Right cardiac atrium (tissue), 5 donors: ENCODE measurements at regions not wholly inside any gene's neighbourhood (a gene's known extent, or its start where the extent isn't known, plus 50 kb on each side); places are given as distances from the start of the nearest gene placed in this dataset.

Experiments
- ATAC-seq, 2 donors: fragments of 200-7000 bp; cut with Tn5 transposase; one replicate each; pipeline versions ENCODE4 v1.8.0 to v1.9.1; 2020; ENCODE audit warnings: moderate library complexity in 2 of 2, mild to moderate bottlenecking in 1 of 2
- DNase-seq, 3 donors: peaks; one replicate each; pipeline ENCODE4 v3.0.0-alpha.2; 2020
- H3K27ac ChIP-seq: one replicate; pipeline ENCODE4 v1.5.1; 2013; ENCODE audit warnings: mild to moderate bottlenecking, low read length, control low read depth, moderate library complexity
- H3K27me3 ChIP-seq: one replicate; pipeline ENCODE4 v1.6.1; 2013; ENCODE audit not compliant: control insufficient read depth, insufficient read depth
- H3K4me1 ChIP-seq: one replicate; pipeline ENCODE4 v1.6.1; 2013; ENCODE audit warnings: low read length; ENCODE audit not compliant: control insufficient read depth, insufficient read depth
- H3K4me3 ChIP-seq: one replicate; pipeline ENCODE4 v1.5.1; 2013; ENCODE audit warnings: low read length, control low read depth
- H3K9me3 ChIP-seq: one replicate; pipeline ENCODE4 v1.6.1; 2013; ENCODE audit warnings: low read length; ENCODE audit not compliant: control insufficient read depth
- WGBS: extraction: QIAGEN DNeasy Blood & Tissue Kit; methylation state at CpG from one replicate; pipeline ENCODE4 v1.1.7; 2013; 5-methylcytosine and 5-hydroxymethylcytosine counted together
- intact Hi-C, 4 donors: fragments of 100-400 bp; cut with DNase I; formaldehyde crosslinking; loops; one replicate each; pipeline versions ENCODE4 v1.11.0 to v1.14.0; 2022 to 2023
- donor health status: healthy with polysubstance abuse.
- donor health status: DM: no; HTN: yes; CAD: no.
- donor health status: DM: no; HTN: no; CAD: no.
- donor health status: DM: no; HTN: yes; CAD: no; lungs with severe emphysema.
- donor health status: DM: yes; HTN: yes; CAD: no.

DNA sequence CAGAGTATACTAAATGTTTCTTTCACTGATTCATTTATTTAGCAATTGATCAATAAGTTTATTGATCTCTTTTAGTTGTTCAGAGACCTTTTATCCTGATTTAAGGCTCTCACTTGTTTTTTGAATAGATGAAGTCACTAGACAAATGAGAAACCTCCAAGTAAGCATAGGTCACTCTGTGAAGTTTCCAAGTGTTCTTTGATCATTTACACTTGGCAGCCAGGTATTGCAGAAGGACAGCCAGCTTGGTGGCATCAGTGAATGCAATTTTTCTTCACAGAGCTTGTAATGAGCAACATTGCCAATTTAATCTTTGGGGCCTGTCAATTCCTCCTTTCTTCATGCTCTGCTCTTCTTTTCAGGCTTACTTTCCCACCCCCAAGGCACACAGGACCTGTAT is 413.0 kb downstream of the OMA1 start:
- DNase-seq (no peak), ATAC-seq (no peak)
- no peaks in the 10 kb centered on the region for H3K9me3 ChIP-seq
- H3K27ac ChIP-seq, result no peak overlapping the region
- no peaks in the 10 kb centered on the region for H3K4me1 ChIP-seq
- H3K27me3 ChIP-seq, result no peaks in the 10 kb centered on the region
- intact Hi-C loops, result no loop called here
- no peak overlapping the region for H3K4me3 ChIP-seq

DNA sequence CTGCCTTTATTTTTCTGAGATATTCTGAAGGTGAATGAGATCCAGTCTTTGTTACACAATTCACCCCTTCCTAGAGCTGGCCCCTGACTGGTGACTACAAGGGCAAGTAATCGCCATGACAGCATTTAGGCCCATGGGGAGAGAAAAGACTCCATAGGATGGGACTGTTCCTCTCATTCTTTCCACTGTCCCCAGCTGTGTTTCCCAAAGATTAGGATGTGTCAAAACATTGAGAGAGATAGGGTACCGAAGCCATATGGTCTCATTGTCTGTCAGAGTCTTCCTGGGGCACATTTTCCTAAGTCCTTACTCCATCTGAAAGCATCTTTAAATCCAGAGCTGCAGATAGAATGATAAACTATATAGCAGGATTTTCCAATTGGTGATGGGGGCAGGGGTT is 423.5 kb downstream of the OMA1 start:
- 46% methylated on average over 2 of the region's 2 CpGs for WGBS
- Histone ChIP-seq H3K27me3 (no peaks in the 10 kb centered on the region), H3K4me1 (no peaks in the 10 kb centered on the region), H3K9me3 (no peaks in the 10 kb centered on the region), H3K4me3 (no peak overlapping the region), H3K27ac (no peak overlapping the region)
- DNase-seq (no peak), ATAC-seq (no peak)
- intact Hi-C loops, result no loop called here

GRCh38 chr1:58119971-58120370 is 426.6 kb downstream of the OMA1 start:
- H3K4me3 ChIP-seq, result no peak overlapping the region
- no peaks in the 10 kb centered on the region for H3K4me1 ChIP-seq
- intact Hi-C loops, result no loop called here
- no peak overlapping the region for H3K27ac ChIP-seq
- WGBS, result 63% methylated on average over 2 of the region's 2 CpGs
- DNase-seq, result no peak
- no peak for ATAC-seq
- H3K9me3 ChIP-seq, result no peaks in the 10 kb centered on the region
- H3K27me3 ChIP-seq, result no peaks in the 10 kb centered on the region

- Histone ChIP-seq H3K4me1 (no peaks in the 10 kb centered on the region), H3K4me3 (no peak overlapping the region), H3K9me3 (no peaks in the 10 kb centered on the region), H3K27ac (no peak overlapping the region), H3K27me3 (no peaks in the 10 kb centered on the region)
- ATAC-seq, result no peak
- intact Hi-C loops, result no loop called here
- DNase-seq, result no peak
Observed at GRCh38 chr1:58116284-58116683, 430.2 kb downstream of the OMA1 start.

GRCh38 chr1:58109646-58110200 is 436.8 kb downstream of the OMA1 start:
- Histone ChIP-seq H3K9me3 (no peaks in the 10 kb centered on the region), H3K4me1 (no peaks in the 10 kb centered on the region), H3K27ac (no peak overlapping the region), H3K4me3 (no peak overlapping the region), H3K27me3 (no peaks in the 10 kb centered on the region)
- intact Hi-C loops, result no loop called here
- DNase-seq, result no peak
- no peak for ATAC-seq
- WGBS, result 87% methylated on average over 2 of the region's 2 CpGs

- H3K27me3 ChIP-seq, result no peaks in the 10 kb centered on the region
- no peak for DNase-seq
- H3K9me3 ChIP-seq, result no peaks in the 10 kb centered on the region
- H3K4me1 ChIP-seq, result no peaks in the 10 kb centered on the region
- no peak for ATAC-seq
- WGBS, result 79% methylated on average over 2 of the region's 2 CpGs
- no peak overlapping the region for H3K27ac ChIP-seq
- no peak overlapping the region for H3K4me3 ChIP-seq
- intact Hi-C loops, result no loop called here
Observed at GRCh38 chr1:58108783-58109182, 437.7 kb downstream of the OMA1 start.

DNA sequence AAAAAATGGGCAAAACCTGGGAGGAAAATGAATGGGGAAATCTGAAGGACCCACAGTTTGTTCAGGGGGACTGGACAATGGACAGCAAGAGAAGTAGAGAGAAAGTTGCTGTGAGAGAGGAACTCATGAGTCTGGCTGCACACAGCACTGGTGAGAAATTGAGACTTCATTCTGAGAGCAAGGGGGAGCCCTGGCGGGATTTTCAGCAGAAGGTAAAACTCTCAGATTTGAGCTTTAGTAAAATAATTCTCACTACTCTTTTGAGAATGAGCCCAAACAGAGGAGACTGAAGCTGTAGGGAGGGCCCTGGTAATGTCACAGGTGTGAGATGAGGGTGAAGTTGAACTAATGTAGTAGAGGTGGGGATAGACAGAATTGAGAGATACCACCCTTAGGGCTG is 438.6 kb downstream of the OMA1 start:
- Histone ChIP-seq H3K4me1 (no peaks in the 10 kb centered on the region), H3K27me3 (no peaks in the 10 kb centered on the region), H3K4me3 (no peak overlapping the region), H3K9me3 (no peaks in the 10 kb centered on the region), H3K27ac (no peak overlapping the region)
- DNase-seq (no peak), ATAC-seq (no peak)
- intact Hi-C loops, result no loop called here
- WGBS, result 98% methylated on average over 1 of the region's 1 CpG

DNA sequence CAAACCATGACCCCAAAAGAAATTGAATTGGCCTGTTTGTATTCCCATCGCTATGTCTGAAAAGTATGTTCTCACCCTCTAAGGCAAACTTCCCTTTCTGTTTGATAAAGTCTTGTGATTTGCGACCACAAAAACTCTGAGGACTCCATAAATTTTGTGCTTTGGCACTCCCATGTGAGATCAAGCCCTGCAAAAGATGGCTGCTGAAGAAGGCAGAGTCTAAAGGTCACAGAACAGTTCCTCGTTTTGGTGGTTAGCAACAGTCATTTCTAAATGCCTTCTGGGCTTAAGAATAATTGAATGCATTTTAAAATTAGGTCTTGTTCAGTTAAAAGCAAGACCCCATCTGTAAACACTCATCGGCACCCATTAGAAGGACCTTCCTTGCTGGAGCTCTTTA is 441.6 kb downstream of the OMA1 start:
- Histone ChIP-seq H3K27ac (no peak overlapping the region), H3K9me3 (no peaks in the 10 kb centered on the region), H3K4me3 (no peak overlapping the region), H3K27me3 (no peaks in the 10 kb centered on the region), H3K4me1 (no peaks in the 10 kb centered on the region)
- DNase-seq (no peak), ATAC-seq (no peak)
- WGBS, result 67% methylated on average over 4 of the region's 4 CpGs
- intact Hi-C loops, result no loop called here

GRCh38 chr1:58096714-58097113 is 449.8 kb downstream of the OMA1 start:
- intact Hi-C loops, result no loop called here
- DNase-seq (no peak), ATAC-seq (no peak)
- no peaks in the 10 kb centered on the region for H3K27me3 ChIP-seq
- no peaks in the 10 kb centered on the region for H3K4me1 ChIP-seq
- no peak overlapping the region for H3K27ac ChIP-seq
- H3K9me3 ChIP-seq, result no peaks in the 10 kb centered on the region
- no peak overlapping the region for H3K4me3 ChIP-seq
- 83% methylated on average over 2 of the region's 2 CpGs for WGBS

GRCh38 chr1:58095183-58095582 is 451.3 kb downstream of the OMA1 start:
- Histone ChIP-seq H3K4me1 (no peaks in the 10 kb centered on the region), H3K27me3 (no peaks in the 10 kb centered on the region), H3K9me3 (no peaks in the 10 kb centered on the region), H3K4me3 (no peak overlapping the region), H3K27ac (no peak overlapping the region)
- DNase-seq (no peak), ATAC-seq (no peak)
- intact Hi-C loops, result no loop called here
- 84% methylated on average over 5 of the region's 5 CpGs for WGBS

- WGBS, result 57% methylated on average over 2 of the region's 2 CpGs
- Histone ChIP-seq H3K4me3 (no peak overlapping the region), H3K4me1 (no peaks in the 10 kb centered on the region), H3K9me3 (no peaks in the 10 kb centered on the region), H3K27ac (no peak overlapping the region), H3K27me3 (no peaks in the 10 kb centered on the region)
- ATAC-seq (no peak), DNase-seq (no peak)
- intact Hi-C loops, result no loop called here
Observed at GRCh38 chr1:58094221-58094620, 452.3 kb downstream of the OMA1 start.

- WGBS, result 46% methylated on average over 2 of the region's 2 CpGs
- ATAC-seq (no peak), DNase-seq (no peak)
- Histone ChIP-seq H3K4me1 (no peaks in the 10 kb centered on the region), H3K27ac (no peak overlapping the region), H3K27me3 (no peaks in the 10 kb centered on the region), H3K9me3 (no peaks in the 10 kb centered on the region), H3K4me3 (no peak overlapping the region)
- intact Hi-C loops, result no loop called here
Observed at GRCh38 chr1:58090640-58091039, 455.9 kb downstream of the OMA1 start.
